HEK293 (cell line): ENCODE measurements at regions not wholly inside any gene's neighbourhood (a gene's known extent, or its start where the extent isn't known, plus 50 kb on each side); places are given as distances from the start of the nearest gene placed in this dataset.
A peak's percentile ranks its signal among the peaks of the same experiment; 100 is the strongest.

Source experiments
- CTCF ChIA-PET: fragments of 350-600 bp; formaldehyde crosslinking; extraction: SDS; loops from one replicate; lab custom pipeline; 2021; ENCODE audit warnings: antibody characterized with exemption; lab: Yijun Ruan, JAX
- POLR2A ChIA-PET: fragments of 300-600 bp; formaldehyde crosslinking; extraction: SDS; loops from one replicate; lab custom pipeline; 2020; ENCODE audit warnings: antibody characterized with exemption, inconsistent platforms; lab: Yijun Ruan, JAX
- H3K27ac ChIP-seq: fragments of 200-500 bp; sonication (Bioruptor generic); 2 replicates; pipeline ENCODE4 v1.5.1; 2014; ENCODE audit warnings: low read depth, low read length, control low read depth, inconsistent platforms; ENCODE audit errors: extremely low read depth
- H3K36me3 ChIP-seq, 2 experiments: fragments of 200-500 bp in 1 of 2; sonication (Bioruptor generic) in 1 of 2; 1 replicate in 1 of 2; 2 replicates in 1 of 2; pipeline ENCODE4 v1.5.1; 2014 to 2017; ENCODE audit warnings: inconsistent platforms in 2 of 2, low read length in 2 of 2; ENCODE audit not compliant: control insufficient read depth in 2 of 2, insufficient read depth in 1 of 2
- H3K4me1 ChIP-seq: fragments of 200-500 bp; sonication (Bioruptor generic); 2 replicates; pipeline ENCODE4 v1.5.1; 2014; ENCODE audit warnings: mild to moderate bottlenecking, low read length, inconsistent platforms; ENCODE audit not compliant: control insufficient read depth, insufficient read depth
- H3K4me3 ChIP-seq: 2 replicates; pipeline ENCODE4 v1.5.1; 2011; ENCODE audit warnings: low read depth, mild to moderate bottlenecking, control low read depth, low read length, moderate library complexity
- H3K9me3 ChIP-seq: fragments of 200-500 bp; sonication (Bioruptor generic); 2 replicates; pipeline ENCODE4 v1.5.1; 2014; ENCODE audit warnings: low read depth, low read length, inconsistent platforms; ENCODE audit not compliant: control insufficient read depth, insufficient read depth
- EGR2 ChIP-seq: fragments of 450-650 bp; formaldehyde crosslinking; IDR thresholded peaks from 2 replicates; pipeline ENCODE4 v1.5.1; 2016; ENCODE audit warnings: low read depth, missing biosample characterization, missing genetic modification characterization
- HOXD13 ChIP-seq: sonication (generic); formaldehyde crosslinking; IDR thresholded peaks from 2 replicates; pipeline ENCODE4 v1.8.0; 2022; ENCODE audit warnings: missing genetic modification reagents, borderline replicate concordance
- RBAK ChIP-seq: fragments of 450-650 bp; formaldehyde crosslinking; IDR thresholded peaks from 2 replicates; pipeline ENCODE4 v1.5.1; 2016; ENCODE audit warnings: missing biosample characterization, missing genetic modification characterization
- SP7 ChIP-seq: fragments of 450-650 bp; formaldehyde crosslinking; IDR thresholded peaks from 2 replicates; pipeline ENCODE4 v1.5.1; 2016; ENCODE audit warnings: missing biosample characterization, missing genetic modification characterization
- ZFP3 ChIP-seq: fragments of 450-650 bp; formaldehyde crosslinking; IDR thresholded peaks from 2 replicates; pipeline ENCODE4 v1.5.1; 2016; ENCODE audit warnings: low read depth, missing biosample characterization, missing genetic modification characterization
- ZNF146 ChIP-seq: fragments of 450-650 bp; formaldehyde crosslinking; IDR thresholded peaks from 2 replicates; pipeline ENCODE4 v1.5.1; 2016; ENCODE audit warnings: missing biosample characterization, missing genetic modification characterization
- ZNF174 ChIP-seq: fragments of 450-650 bp; formaldehyde crosslinking; IDR thresholded peaks from 2 replicates; pipeline ENCODE4 v1.5.0; 2017; ENCODE audit warnings: missing biosample characterization, mild to moderate bottlenecking, missing genetic modification characterization
- ZNF214 ChIP-seq: fragments of 450-650 bp; formaldehyde crosslinking; IDR thresholded peaks from 2 replicates; pipeline ENCODE4 v1.5.1; 2017; ENCODE audit warnings: missing biosample characterization, mild to moderate bottlenecking, missing genetic modification characterization, borderline replicate concordance
- ZNF223 ChIP-seq: fragments of 450-650 bp; formaldehyde crosslinking; IDR thresholded peaks from 2 replicates; pipeline ENCODE4 v1.5.1; 2016; ENCODE audit warnings: missing biosample characterization, missing genetic modification characterization
- ZNF23 ChIP-seq: fragments of 450-650 bp; formaldehyde crosslinking; IDR thresholded peaks from 2 replicates; pipeline ENCODE4 v1.5.1; 2016; ENCODE audit warnings: missing biosample characterization, missing genetic modification characterization, borderline replicate concordance
- ZNF37A ChIP-seq: fragments of 450-650 bp; IDR thresholded peaks from 2 replicates; pipeline ENCODE4 v1.5.1; 2018; ENCODE audit warnings: missing biosample characterization, missing genetic modification characterization
- ZNF423 ChIP-seq: fragments of 450-650 bp; formaldehyde crosslinking; IDR thresholded peaks from 2 replicates; pipeline ENCODE4 v1.5.1; 2016; ENCODE audit warnings: missing biosample characterization, missing genetic modification characterization
- ZNF521 ChIP-seq: fragments of 450-650 bp; formaldehyde crosslinking; IDR thresholded peaks from 2 replicates; pipeline ENCODE4 v1.5.1; 2017; ENCODE audit warnings: missing biosample characterization, mild to moderate bottlenecking, missing genetic modification characterization
- ZNF548 ChIP-seq: fragments of 450-650 bp; formaldehyde crosslinking; IDR thresholded peaks from 2 replicates; pipeline ENCODE4 v1.5.1; 2016; ENCODE audit warnings: missing biosample characterization, missing genetic modification characterization
- ZNF621 ChIP-seq: fragments of 450-650 bp; formaldehyde crosslinking; IDR thresholded peaks from 2 replicates; pipeline ENCODE4 v1.5.1; 2017; ENCODE audit warnings: missing biosample characterization, missing genetic modification characterization
- ZNF624 ChIP-seq: fragments of 450-650 bp; formaldehyde crosslinking; IDR thresholded peaks from 2 replicates; pipeline ENCODE4 v1.5.1; 2017; ENCODE audit warnings: missing biosample characterization, missing genetic modification characterization
- ZNF629 ChIP-seq: fragments of 450-650 bp; formaldehyde crosslinking; IDR thresholded peaks from 2 replicates; pipeline ENCODE4 v1.5.1; 2017; ENCODE audit warnings: missing biosample characterization, missing genetic modification characterization
- ZNF670 ChIP-seq: fragments of 450-650 bp; formaldehyde crosslinking; IDR thresholded peaks from 2 replicates; pipeline ENCODE4 v1.5.1; 2016; ENCODE audit warnings: missing biosample characterization, missing genetic modification characterization, low read depth
- ZNF843 ChIP-seq: fragments of 450-650 bp; formaldehyde crosslinking; IDR thresholded peaks from 2 replicates; pipeline ENCODE4 v1.5.1; 2016; ENCODE audit warnings: missing biosample characterization, missing genetic modification characterization
- TF ChIP-seq, protein P1 (sequence below): fragments of 450-650 bp; formaldehyde crosslinking; IDR thresholded peaks from 2 replicates; pipeline ENCODE4 v1.5.0; 2017; ENCODE audit warnings: missing biosample characterization, missing genetic modification characterization, borderline replicate concordance
- TF ChIP-seq, protein P2 (sequence below): fragments of 450-650 bp; formaldehyde crosslinking; IDR thresholded peaks from 2 replicates; pipeline ENCODE4 v1.5.1; 2017; ENCODE audit warnings: missing biosample characterization, mild to moderate bottlenecking, missing genetic modification characterization, moderate library complexity
- TF ChIP-seq, protein P3 (sequence below): fragments of 450-650 bp; formaldehyde crosslinking; IDR thresholded peaks from 2 replicates; pipeline ENCODE4 v1.5.1; 2016; ENCODE audit warnings: missing biosample characterization, missing genetic modification characterization
- TF ChIP-seq, protein P4 (sequence below): fragments of 450-650 bp; formaldehyde crosslinking; IDR thresholded peaks from 2 replicates; pipeline ENCODE4 v1.5.1; 2016; ENCODE audit warnings: missing biosample characterization, missing genetic modification characterization
- TF ChIP-seq, protein P5 (sequence below): fragments of 450-650 bp; formaldehyde crosslinking; IDR thresholded peaks from 2 replicates; pipeline ENCODE4 v1.5.1; 2016; ENCODE audit warnings: missing biosample characterization, missing genetic modification characterization, low read depth
- TF ChIP-seq, protein P6 (sequence below): fragments of 450-650 bp; formaldehyde crosslinking; IDR thresholded peaks from 2 replicates; pipeline ENCODE4 v1.5.1; 2017; ENCODE audit warnings: missing biosample characterization, missing genetic modification characterization

DNA sequence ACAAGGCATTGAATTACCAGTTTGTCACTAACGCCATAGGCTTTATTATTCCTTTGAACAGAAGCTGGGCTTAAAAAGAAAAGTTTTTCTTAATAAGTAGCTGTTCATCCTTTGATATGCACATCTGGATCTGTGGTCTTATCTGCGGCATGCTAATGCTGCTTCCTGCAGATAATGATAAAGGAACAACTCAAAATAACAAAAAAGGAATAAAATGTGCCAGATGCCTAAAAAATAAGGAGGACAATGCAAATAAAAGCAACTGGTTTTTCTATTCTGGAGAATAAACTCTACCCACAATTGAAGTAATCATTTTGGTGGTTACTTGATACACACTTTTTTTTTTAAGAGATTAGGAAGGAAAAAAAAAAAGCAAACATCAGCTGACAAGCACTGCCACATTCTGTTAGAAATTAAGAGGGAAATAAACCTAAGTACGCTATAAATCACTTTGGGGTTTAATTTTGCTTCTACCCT lies 156.8 kb upstream of the SALL4 start:
- Histone ChIP-seq H3K4me1 (peaks cover 32% of the 10 kb centered on the region), H3K4me3 (no peak overlapping the region), H3K36me3 (no peaks in the 10 kb centered on the region), H3K9me3 (no peaks in the 10 kb centered on the region), H3K27ac (peak overlapping the region; percentile 14; the same call in 1 of the 2 replicates)
- ChIA-PET CTCF (interaction anchor here (0.6 kb wide), 2 partner anchors 9 to 213 kb away, joined by 3 to 4 read pairs; no protein-coding TSS in a partner anchor), POLR2A (no interaction called here)
- TF ChIP-seq ZNF621 (no peak), ZNF624 (tag by site-specific recombination) (no peak), ZNF146 (tag by site-specific recombination) (no peak), ZNF670 (tag by site-specific recombination) (no peak), ZNF37A (tag by site-specific recombination) (no peak), ZNF521 (tag by site-specific recombination) (no peak), ZNF548 (tag by site-specific recombination) (no peak), RBAK (tag by site-specific recombination) (no peak), ZNF423 (tag by site-specific recombination) (no peak), ZNF223 (tag by site-specific recombination) (no peak), SP7 (tag by site-specific recombination) (peak; percentile 62; the same call in 1 of the 2 replicates), ZNF843 (peak; percentile 73), ZNF23 (tag by site-specific recombination) (no peak), ZNF174 (tag by site-specific recombination) (no peak), ZNF629 (tag by site-specific recombination) (peak; percentile 50; the same call in 1 of the 2 replicates), EGR2 (tag by site-specific recombination) (no peak), ZFP3 (tag by site-specific recombination) (no peak), ZNF214 (tag by site-specific recombination) (no peak), HOXD13 (CRISPR knock-in tag) (no peak)
- TF ChIP-seq, protein P1, sequence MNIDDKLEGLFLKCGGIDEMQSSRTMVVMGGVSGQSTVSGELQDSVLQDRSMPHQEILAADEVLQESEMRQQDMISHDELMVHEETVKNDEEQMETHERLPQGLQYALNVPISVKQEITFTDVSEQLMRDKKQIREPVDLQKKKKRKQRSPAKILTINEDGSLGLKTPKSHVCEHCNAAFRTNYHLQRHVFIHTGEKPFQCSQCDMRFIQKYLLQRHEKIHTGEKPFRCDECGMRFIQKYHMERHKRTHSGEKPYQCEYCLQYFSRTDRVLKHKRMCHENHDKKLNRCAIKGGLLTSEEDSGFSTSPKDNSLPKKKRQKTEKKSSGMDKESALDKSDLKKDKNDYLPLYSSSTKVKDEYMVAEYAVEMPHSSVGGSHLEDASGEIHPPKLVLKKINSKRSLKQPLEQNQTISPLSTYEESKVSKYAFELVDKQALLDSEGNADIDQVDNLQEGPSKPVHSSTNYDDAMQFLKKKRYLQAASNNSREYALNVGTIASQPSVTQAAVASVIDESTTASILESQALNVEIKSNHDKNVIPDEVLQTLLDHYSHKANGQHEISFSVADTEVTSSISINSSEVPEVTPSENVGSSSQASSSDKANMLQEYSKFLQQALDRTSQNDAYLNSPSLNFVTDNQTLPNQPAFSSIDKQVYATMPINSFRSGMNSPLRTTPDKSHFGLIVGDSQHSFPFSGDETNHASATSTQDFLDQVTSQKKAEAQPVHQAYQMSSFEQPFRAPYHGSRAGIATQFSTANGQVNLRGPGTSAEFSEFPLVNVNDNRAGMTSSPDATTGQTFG (tag by site-specific recombination): no peak
- TF ChIP-seq, protein P2, sequence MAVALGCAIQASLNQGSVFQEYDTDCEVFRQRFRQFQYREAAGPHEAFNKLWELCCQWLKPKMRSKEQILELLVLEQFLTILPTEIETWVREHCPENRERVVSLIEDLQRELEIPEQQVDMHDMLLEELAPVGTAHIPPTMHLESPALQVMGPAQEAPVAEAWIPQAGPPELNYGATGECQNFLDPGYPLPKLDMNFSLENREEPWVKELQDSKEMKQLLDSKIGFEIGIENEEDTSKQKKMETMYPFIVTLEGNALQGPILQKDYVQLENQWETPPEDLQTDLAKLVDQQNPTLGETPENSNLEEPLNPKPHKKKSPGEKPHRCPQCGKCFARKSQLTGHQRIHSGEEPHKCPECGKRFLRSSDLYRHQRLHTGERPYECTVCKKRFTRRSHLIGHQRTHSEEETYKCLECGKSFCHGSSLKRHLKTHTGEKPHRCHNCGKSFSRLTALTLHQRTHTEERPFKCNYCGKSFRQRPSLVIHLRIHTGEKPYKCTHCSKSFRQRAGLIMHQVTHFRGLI (tag by site-specific recombination): 0 out of 2 replicates have a peak, but pooled peaks have one; percentile 27
- TF ChIP-seq, protein P3, sequence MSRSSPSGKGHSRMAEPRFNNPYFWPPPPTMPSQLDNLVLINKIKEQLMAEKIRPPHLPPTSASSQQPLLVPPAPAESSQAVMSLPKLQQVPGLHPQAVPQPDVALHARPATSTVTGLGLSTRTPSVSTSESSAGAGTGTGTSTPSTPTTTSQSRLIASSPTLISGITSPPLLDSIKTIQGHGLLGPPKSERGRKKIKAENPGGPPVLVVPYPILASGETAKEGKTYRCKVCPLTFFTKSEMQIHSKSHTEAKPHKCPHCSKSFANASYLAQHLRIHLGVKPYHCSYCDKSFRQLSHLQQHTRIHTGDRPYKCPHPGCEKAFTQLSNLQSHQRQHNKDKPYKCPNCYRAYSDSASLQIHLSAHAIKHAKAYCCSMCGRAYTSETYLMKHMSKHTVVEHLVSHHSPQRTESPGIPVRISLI: peak; percentile 44; the same call in 1 of the 2 replicates
- TF ChIP-seq, protein P4, sequence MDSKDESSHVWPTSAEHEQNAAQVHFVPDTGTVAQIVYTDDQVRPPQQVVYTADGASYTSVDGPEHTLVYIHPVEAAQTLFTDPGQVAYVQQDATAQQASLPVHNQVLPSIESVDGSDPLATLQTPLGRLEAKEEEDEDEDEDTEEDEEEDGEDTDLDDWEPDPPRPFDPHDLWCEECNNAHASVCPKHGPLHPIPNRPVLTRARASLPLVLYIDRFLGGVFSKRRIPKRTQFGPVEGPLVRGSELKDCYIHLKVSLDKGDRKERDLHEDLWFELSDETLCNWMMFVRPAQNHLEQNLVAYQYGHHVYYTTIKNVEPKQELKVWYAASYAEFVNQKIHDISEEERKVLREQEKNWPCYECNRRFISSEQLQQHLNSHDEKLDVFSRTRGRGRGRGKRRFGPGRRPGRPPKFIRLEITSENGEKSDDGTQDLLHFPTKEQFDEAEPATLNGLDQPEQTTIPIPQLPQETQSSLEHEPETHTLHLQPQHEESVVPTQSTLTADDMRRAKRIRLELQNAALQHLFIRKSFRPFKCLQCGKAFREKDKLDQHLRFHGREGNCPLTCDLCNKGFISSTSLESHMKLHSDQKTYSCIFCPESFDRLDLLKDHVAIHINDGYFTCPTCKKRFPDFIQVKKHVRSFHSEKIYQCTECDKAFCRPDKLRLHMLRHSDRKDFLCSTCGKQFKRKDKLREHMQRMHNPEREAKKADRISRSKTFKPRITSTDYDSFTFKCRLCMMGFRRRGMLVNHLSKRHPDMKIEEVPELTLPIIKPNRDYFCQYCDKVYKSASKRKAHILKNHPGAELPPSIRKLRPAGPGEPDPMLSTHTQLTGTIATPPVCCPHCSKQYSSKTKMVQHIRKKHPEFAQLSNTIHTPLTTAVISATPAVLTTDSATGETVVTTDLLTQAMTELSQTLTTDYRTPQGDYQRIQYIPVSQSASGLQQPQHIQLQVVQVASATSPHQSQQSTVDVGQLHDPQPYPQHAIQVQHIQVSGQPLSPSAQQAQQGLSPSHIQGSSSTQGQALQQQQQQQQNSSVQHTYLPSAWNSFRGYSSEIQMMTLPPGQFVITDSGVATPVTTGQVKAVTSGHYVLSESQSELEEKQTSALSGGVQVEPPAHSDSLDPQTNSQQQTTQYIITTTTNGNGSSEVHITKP: 0 out of 2 replicates have a peak, but pooled peaks have one; percentile 33
- TF ChIP-seq, protein P5, sequence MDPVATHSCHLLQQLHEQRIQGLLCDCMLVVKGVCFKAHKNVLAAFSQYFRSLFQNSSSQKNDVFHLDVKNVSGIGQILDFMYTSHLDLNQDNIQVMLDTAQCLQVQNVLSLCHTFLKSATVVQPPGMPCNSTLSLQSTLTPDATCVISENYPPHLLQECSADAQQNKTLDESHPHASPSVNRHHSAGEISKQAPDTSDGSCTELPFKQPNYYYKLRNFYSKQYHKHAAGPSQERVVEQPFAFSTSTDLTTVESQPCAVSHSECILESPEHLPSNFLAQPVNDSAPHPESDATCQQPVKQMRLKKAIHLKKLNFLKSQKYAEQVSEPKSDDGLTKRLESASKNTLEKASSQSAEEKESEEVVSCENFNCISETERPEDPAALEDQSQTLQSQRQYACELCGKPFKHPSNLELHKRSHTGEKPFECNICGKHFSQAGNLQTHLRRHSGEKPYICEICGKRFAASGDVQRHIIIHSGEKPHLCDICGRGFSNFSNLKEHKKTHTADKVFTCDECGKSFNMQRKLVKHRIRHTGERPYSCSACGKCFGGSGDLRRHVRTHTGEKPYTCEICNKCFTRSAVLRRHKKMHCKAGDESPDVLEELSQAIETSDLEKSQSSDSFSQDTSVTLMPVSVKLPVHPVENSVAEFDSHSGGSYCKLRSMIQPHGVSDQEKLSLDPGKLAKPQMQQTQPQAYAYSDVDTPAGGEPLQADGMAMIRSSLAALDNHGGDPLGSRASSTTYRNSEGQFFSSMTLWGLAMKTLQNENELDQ (tag by site-specific recombination): no peak; the same call in 1 of the 2 replicates
- TF ChIP-seq, protein P6, sequence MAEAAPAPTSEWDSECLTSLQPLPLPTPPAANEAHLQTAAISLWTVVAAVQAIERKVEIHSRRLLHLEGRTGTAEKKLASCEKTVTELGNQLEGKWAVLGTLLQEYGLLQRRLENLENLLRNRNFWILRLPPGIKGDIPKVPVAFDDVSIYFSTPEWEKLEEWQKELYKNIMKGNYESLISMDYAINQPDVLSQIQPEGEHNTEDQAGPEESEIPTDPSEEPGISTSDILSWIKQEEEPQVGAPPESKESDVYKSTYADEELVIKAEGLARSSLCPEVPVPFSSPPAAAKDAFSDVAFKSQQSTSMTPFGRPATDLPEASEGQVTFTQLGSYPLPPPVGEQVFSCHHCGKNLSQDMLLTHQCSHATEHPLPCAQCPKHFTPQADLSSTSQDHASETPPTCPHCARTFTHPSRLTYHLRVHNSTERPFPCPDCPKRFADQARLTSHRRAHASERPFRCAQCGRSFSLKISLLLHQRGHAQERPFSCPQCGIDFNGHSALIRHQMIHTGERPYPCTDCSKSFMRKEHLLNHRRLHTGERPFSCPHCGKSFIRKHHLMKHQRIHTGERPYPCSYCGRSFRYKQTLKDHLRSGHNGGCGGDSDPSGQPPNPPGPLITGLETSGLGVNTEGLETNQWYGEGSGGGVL: no peak
